Esophagus muscularis mucosa (tissue), 3 donors: ENCODE measurements at regions not wholly inside any gene's neighbourhood (a gene's known extent, or its start where the extent isn't known, plus 50 kb on each side); places are given as distances from the start of the nearest gene placed in this dataset.

Experiments used
- CTCF ChIP-seq, 3 experiments: fragments of 200-600 bp in 2 of 3; fragments of 450-650 bp in 1 of 3; sonication (generic) in 2 of 3; IDR thresholded peaks; one replicate each; pipeline ENCODE4 v1.5.1; 2017 to 2019; ENCODE audit warnings: antibody characterized with exemption in 3 of 3, mild to moderate bottlenecking in 2 of 3, moderate library complexity in 1 of 3
- POLR2A ChIP-seq: fragments of 450-650 bp; IDR thresholded peaks from one replicate; pipeline ENCODE4 v1.6.1; 2017; ENCODE audit warnings: antibody characterized with exemption, moderate library complexity, mild to moderate bottlenecking, low read depth
- POLR2AphosphoS5 ChIP-seq, 2 donors: sonication (generic); formaldehyde crosslinking; IDR thresholded peaks; one replicate each; pipeline ENCODE4 v1.6.1; 2017; ENCODE audit warnings: antibody characterized with exemption in 2 of 2

- TF ChIP-seq CTCF (IDR thresholded peaks at IDR 0.05) (no peak), POLR2AphosphoS5 (IDR thresholded peaks at IDR 0.05) (no peak), POLR2A (no peak)
Observed at GRCh38 chr3:159008401-159008800, 206.5 kb downstream of the MFSD1 start.
